ENCODE measurements at regions not wholly inside any gene's neighbourhood (a gene's known extent, or its start where the extent isn't known, plus 50 kb on each side); places are given as distances from the start of the nearest gene placed in this dataset.

GRCh38 chr18:55840601-55841170 lies 252.7 kb upstream of the TCF4 start:
- TF ChIP-seq POLR2A (IDR thresholded peaks at IDR 0.05) (no peak), CTCF (IDR thresholded peaks at IDR 0.05) (no peak)

All from sigmoid colon (tissue), 3 donors.